MM.1S (cell line): ENCODE measurements at regions not wholly inside any gene's neighbourhood (a gene's known extent, or its start where the extent isn't known, plus 50 kb on each side); places are given as distances from the start of the nearest gene placed in this dataset.

Experiments
- DNase-seq: peaks from one replicate; pipeline ENCODE4 v3.0.0-alpha.2; 2015
- H2AFZ ChIP-seq: fragments of 300-600 bp; sonication (generic); 2 replicates; pipeline ENCODE4 v1.6.0; 2016; ENCODE audit warnings: antibody characterized with exemption, low read length
- H3F3A ChIP-seq: fragments of 300-600 bp; sonication (generic); 2 replicates; pipeline ENCODE4 v1.6.1; 2016; ENCODE audit warnings: mild to moderate bottlenecking, antibody characterized with exemption, low read length, moderate library complexity, mixed read lengths; ENCODE audit not compliant: insufficient read depth
- H3K27ac ChIP-seq: fragments of 300-600 bp; sonication (generic); 2 replicates; pipeline ENCODE4 v1.5.1; 2016; ENCODE audit warnings: mild to moderate bottlenecking, low read length
- H3K27me3 ChIP-seq: fragments of 300-600 bp; sonication (generic); replicated peaks from 2 replicates; pipeline ENCODE4 v1.6.0; 2016; ENCODE audit warnings: low read length; ENCODE audit not compliant: insufficient read depth
- H3K36me3 ChIP-seq: fragments of 300-600 bp; sonication (generic); replicated peaks from 2 replicates; pipeline ENCODE4 v1.6.1; 2016; ENCODE audit warnings: mild to moderate bottlenecking, low read length, mixed read lengths; ENCODE audit not compliant: insufficient read depth
- H3K4me1 ChIP-seq: fragments of 300-600 bp; sonication (generic); 2 replicates; pipeline ENCODE4 v1.6.1; 2016; ENCODE audit warnings: low read length, mixed read lengths
- H3K4me2 ChIP-seq: fragments of 300-600 bp; sonication (generic); 2 replicates; pipeline ENCODE4 v1.6.0; 2016; ENCODE audit warnings: low read depth, low read length
- H3K4me3 ChIP-seq: fragments of 300-600 bp; sonication (generic); 2 replicates; pipeline ENCODE4 v1.5.1; 2016; ENCODE audit warnings: low read length, mixed read lengths
- H3K79me2 ChIP-seq: fragments of 300-600 bp; sonication (generic); 2 replicates; pipeline ENCODE4 v1.6.1; 2016; ENCODE audit warnings: mixed run types, low read length, mixed read lengths
- H3K9ac ChIP-seq: fragments of 300-600 bp; sonication (generic); 2 replicates; pipeline ENCODE4 v1.6.1; 2016; ENCODE audit warnings: low read length, mixed read lengths
- H3K9me2 ChIP-seq: fragments of 300-600 bp; sonication (generic); replicated peaks from 2 replicates; pipeline ENCODE4 v1.6.1; 2016; ENCODE audit warnings: mild to moderate bottlenecking, low read length, mixed read lengths; ENCODE audit not compliant: insufficient read depth
- H3K9me3 ChIP-seq: fragments of 300-600 bp; sonication (generic); replicated peaks from 2 replicates; pipeline ENCODE4 v1.6.1; 2016; ENCODE audit warnings: mild to moderate bottlenecking, low read length, mixed read lengths; ENCODE audit not compliant: insufficient read depth
- H4K20me1 ChIP-seq: fragments of 300-600 bp; sonication (generic); 2 replicates; pipeline ENCODE4 v1.6.1; 2016; ENCODE audit warnings: mild to moderate bottlenecking, low read length, moderate library complexity, mixed read lengths; ENCODE audit not compliant: insufficient read depth
- CTCF ChIP-seq: fragments of 300-600 bp; sonication (generic); IDR thresholded peaks from 2 replicates; pipeline ENCODE4 v1.5.1; 2016; ENCODE audit warnings: antibody characterized with exemption, low read length, mixed read lengths
- EZH2 ChIP-seq: fragments of 300-600 bp; sonication (generic); optimal IDR thresholded peaks from 2 replicates; pipeline ENCODE3; 2017; ENCODE audit warnings: low read depth, mild to moderate bottlenecking, antibody characterized with exemption, low read length, mixed read lengths
- EZH2phosphoT487 ChIP-seq: fragments of 300-600 bp; sonication (generic); IDR thresholded peaks from 2 replicates; pipeline ENCODE4 v1.6.1; 2018; ENCODE audit warnings: antibody characterized with exemption, low read length

- no peak for TF ChIP-seq CTCF
- no peak for TF ChIP-seq EZH2phosphoT487
- TF ChIP-seq EZH2 = no peak
These were observed 98.9 kb upstream of the SRSF6 start for GRCh38 chr20:43358811-43359210.

GRCh38 chr20:43357352-43357751 lies 100.3 kb upstream of the SRSF6 start:
- no peak overlapping the region for H3K4me3 ChIP-seq
- H3F3A ChIP-seq = no peaks in the 10 kb centered on the region
- no peaks in the 10 kb centered on the region for H3K9me2 ChIP-seq
- H3K4me2 ChIP-seq = no peak overlapping the region
- no peak overlapping the region for H3K27ac ChIP-seq
- H3K36me3 ChIP-seq = no peaks in the 10 kb centered on the region
- TF ChIP-seq CTCF (no peak), EZH2 (no peak), EZH2phosphoT487 (no peak)
- no peaks in the 10 kb centered on the region for H3K9me3 ChIP-seq
- no peaks in the 10 kb centered on the region for H4K20me1 ChIP-seq
- no peak overlapping the region for H3K9ac ChIP-seq
- DNase-seq = no peak
- H2AFZ ChIP-seq = no peak overlapping the region
- H3K79me2 ChIP-seq = no peaks in the 10 kb centered on the region
- no peaks in the 10 kb centered on the region for H3K4me1 ChIP-seq
- H3K27me3 ChIP-seq = no peaks in the 10 kb centered on the region

More at GRCh38 chr20:43358811-43359210, 98.9 kb upstream of the SRSF6 start:
- no peaks in the 10 kb centered on the region for H3K27me3 ChIP-seq
- H3K4me2 ChIP-seq = no peak overlapping the region
- H2AFZ ChIP-seq = no peak overlapping the region
- no peaks in the 10 kb centered on the region for H3K36me3 ChIP-seq
- no peak overlapping the region for H3K9ac ChIP-seq
- no peak for DNase-seq
- H3K9me2 ChIP-seq = no peaks in the 10 kb centered on the region
- H3F3A ChIP-seq = no peaks in the 10 kb centered on the region
- H3K4me1 ChIP-seq = no peaks in the 10 kb centered on the region
- no peaks in the 10 kb centered on the region for H3K9me3 ChIP-seq
- H4K20me1 ChIP-seq = no peaks in the 10 kb centered on the region
- no peaks in the 10 kb centered on the region for H3K79me2 ChIP-seq
- no peak overlapping the region for H3K4me3 ChIP-seq
- H3K27ac ChIP-seq = no peak overlapping the region

GRCh38 chr20:43355610-43356009 lies 102.1 kb upstream of the SRSF6 start:
- no peaks in the 10 kb centered on the region for H3K9me2 ChIP-seq
- TF ChIP-seq CTCF (no peak), EZH2phosphoT487 (no peak), EZH2 (no peak)
- no peak overlapping the region for H3K4me3 ChIP-seq
- H3K9ac ChIP-seq = no peak overlapping the region
- H2AFZ ChIP-seq = no peak overlapping the region
- H3K4me2 ChIP-seq = no peak overlapping the region
- DNase-seq = no peak
- no peaks in the 10 kb centered on the region for H3K9me3 ChIP-seq
- no peaks in the 10 kb centered on the region for H3K4me1 ChIP-seq
- no peaks in the 10 kb centered on the region for H3K79me2 ChIP-seq
- H3K27ac ChIP-seq = no peak overlapping the region
- H3K27me3 ChIP-seq = no peaks in the 10 kb centered on the region
- no peaks in the 10 kb centered on the region for H3K36me3 ChIP-seq
- no peaks in the 10 kb centered on the region for H3F3A ChIP-seq
- no peaks in the 10 kb centered on the region for H4K20me1 ChIP-seq
